Tibial nerve (tissue), 4 donors: ENCODE measurements at regions not wholly inside any gene's neighbourhood (a gene's known extent, or its start where the extent isn't known, plus 50 kb on each side); places are given as distances from the start of the nearest gene placed in this dataset.
A peak's percentile ranks its signal among the peaks of the same experiment; 100 is the strongest.

Experiments used
- CTCF ChIP-seq, 5 experiments: fragments of 200-600 bp in 3 of 5; fragments of 450-650 bp in 2 of 5; sonication (generic) in 3 of 5; IDR thresholded peaks; one replicate each; pipeline ENCODE4 v1.5.1; 2016 to 2019; ENCODE audit warnings: antibody characterized with exemption in 5 of 5, mild to moderate bottlenecking in 3 of 5, moderate library complexity in 2 of 5
- EP300 ChIP-seq, 2 donors: sonication (generic); formaldehyde crosslinking; IDR thresholded peaks; one replicate each; pipeline ENCODE4 v1.6.1; 2017; ENCODE audit warnings: antibody characterized with exemption in 2 of 2, mild to moderate bottlenecking in 1 of 2
- POLR2A ChIP-seq, 2 donors: fragments of 450-650 bp; IDR thresholded peaks; one replicate each; pipeline ENCODE4 v1.6.1; 2017; ENCODE audit warnings: antibody characterized with exemption in 2 of 2, mild to moderate bottlenecking in 2 of 2, moderate library complexity in 2 of 2

GRCh38 chr13:22114630-22115311, 443.9 kb downstream of the FGF9 start:
- TF ChIP-seq CTCF (IDR thresholded peaks at IDR 0.05) (no peak), POLR2A (IDR thresholded peaks at IDR 0.05) (no peak), EP300 (IDR thresholded peaks at IDR 0.05) (peak in 1 of 2 donors; percentile 63)
